ENCODE measurements at regions not wholly inside any gene's neighbourhood (a gene's known extent, or its start where the extent isn't known, plus 50 kb on each side); places are given as distances from the start of the nearest gene placed in this dataset.

DNA sequence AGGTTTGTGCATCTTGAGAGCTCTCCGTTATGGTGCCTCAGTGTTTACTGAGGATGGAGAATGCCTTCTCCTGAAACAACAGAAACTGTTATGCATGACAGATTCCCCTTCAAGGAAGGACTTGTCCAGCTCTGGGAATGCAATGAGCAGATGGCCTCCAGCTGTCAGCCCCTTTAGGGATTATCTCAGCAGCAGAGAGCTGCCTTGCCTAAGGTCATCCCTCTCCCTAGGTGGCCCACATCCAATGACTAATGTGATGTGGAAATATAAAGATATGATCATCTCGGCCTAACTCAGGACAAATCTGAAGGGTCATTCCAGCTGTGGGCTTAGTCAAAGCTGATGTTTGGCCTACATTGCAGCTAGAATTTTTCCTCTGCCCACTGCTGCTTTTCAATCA, 214.3 kb upstream of the N4BP1 start:
- no peak for DNase-seq (ENCODE audit: low spot score)
- TF ChIP-seq, protein P1, sequence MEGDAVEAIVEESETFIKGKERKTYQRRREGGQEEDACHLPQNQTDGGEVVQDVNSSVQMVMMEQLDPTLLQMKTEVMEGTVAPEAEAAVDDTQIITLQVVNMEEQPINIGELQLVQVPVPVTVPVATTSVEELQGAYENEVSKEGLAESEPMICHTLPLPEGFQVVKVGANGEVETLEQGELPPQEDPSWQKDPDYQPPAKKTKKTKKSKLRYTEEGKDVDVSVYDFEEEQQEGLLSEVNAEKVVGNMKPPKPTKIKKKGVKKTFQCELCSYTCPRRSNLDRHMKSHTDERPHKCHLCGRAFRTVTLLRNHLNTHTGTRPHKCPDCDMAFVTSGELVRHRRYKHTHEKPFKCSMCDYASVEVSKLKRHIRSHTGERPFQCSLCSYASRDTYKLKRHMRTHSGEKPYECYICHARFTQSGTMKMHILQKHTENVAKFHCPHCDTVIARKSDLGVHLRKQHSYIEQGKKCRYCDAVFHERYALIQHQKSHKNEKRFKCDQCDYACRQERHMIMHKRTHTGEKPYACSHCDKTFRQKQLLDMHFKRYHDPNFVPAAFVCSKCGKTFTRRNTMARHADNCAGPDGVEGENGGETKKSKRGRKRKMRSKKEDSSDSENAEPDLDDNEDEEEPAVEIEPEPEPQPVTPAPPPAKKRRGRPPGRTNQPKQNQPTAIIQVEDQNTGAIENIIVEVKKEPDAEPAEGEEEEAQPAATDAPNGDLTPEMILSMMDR (IDR thresholded peaks at IDR 0.05; ENCODE audit: extremely low read depth, missing control alignments) = no peak

DNA sequence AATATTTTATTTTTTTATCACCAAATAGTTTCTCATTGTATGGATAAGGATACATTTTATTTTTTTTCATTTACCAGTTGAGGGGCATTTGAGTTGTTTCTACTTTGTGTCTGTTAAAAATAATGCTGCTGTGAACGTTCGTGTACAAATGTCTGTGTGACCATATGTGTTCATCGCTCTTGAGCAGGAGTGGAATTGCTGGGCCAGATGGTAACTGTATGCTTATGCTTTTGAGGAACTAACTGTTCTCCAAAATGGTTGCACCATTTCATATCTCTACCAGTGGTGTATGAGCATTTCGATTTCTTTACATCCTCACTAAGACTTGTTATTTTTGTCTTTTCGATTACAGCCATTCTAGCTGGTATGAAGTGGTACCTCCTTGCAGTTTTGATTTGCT, 212.5 kb upstream of the N4BP1 start:
- TF ChIP-seq, protein P1 (IDR thresholded peaks at IDR 0.05; ENCODE audit: extremely low read depth, missing control alignments) = no peak
- no peak for DNase-seq (ENCODE audit: low spot score)

DNA sequence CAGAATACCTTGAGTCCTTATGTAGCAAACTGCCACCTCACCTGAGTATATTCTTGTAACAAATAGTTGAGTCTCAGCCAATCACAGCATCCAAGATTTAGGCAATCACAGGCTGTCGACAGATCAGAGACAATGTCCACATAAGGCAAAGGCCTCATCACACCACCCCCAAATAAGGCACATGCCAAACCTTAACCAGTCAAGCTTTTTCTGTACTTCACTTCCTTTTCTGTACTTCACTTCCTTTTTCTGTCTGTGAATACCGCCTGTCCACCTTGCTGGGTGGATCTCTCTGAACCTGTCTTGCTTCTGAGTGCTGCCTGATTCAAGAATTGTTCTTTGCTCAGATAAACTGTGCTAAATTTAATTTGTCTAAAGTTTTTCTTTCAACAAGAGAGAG, 210.4 kb upstream of the N4BP1 start:
- TF ChIP-seq, protein P1 (IDR thresholded peaks at IDR 0.05; ENCODE audit: extremely low read depth, missing control alignments) = no peak
- no peak for DNase-seq (ENCODE audit: low spot score)

DNA sequence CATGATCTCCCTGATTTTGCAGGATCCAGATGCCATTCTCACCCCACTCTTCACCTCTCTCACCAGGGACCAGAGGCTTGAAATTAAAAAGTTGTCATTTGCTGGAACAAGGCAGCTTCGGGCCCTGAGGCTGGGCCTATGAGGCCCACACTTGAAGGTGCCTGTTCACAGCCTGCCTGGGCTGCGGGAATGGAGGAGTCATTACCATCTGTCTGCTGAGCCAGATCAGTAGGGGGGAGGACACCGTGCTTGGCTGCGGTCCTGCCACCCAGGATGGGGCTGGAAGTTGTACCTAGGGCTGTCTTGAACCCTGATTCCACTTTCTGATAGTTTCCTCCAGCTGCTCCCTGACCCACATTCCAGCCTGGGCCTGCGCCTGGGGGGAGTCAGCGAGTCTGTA, 208.3 kb upstream of the N4BP1 start:
- TF ChIP-seq, protein P1 (IDR thresholded peaks at IDR 0.05; ENCODE audit: extremely low read depth, missing control alignments) = no peak
- DNase-seq (ENCODE audit: low spot score) = no peak

DNA sequence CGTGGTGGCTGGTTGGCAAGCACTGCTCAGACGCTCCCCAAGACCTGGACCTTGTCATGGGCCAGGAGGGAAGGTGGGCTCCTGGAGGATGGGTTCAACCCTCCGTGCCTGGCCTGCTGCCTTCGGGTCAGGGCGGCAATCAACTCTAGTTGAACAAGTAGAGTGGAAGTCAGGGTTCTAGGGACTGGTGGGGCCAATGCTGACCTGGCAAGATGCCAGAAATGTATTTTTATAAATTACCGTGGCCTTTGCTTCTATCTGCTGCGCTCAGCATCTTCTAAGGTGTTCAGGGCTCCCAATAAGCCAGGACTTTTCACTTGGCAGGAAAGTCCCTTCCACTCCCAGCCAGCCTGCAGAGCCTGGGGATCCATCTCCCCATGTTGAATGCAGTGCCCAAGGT, 207.1 kb upstream of the N4BP1 start:
- TF ChIP-seq, protein P1 (IDR thresholded peaks at IDR 0.05; ENCODE audit: extremely low read depth, missing control alignments) = no peak
- DNase-seq (ENCODE audit: low spot score) = no peak

DNA sequence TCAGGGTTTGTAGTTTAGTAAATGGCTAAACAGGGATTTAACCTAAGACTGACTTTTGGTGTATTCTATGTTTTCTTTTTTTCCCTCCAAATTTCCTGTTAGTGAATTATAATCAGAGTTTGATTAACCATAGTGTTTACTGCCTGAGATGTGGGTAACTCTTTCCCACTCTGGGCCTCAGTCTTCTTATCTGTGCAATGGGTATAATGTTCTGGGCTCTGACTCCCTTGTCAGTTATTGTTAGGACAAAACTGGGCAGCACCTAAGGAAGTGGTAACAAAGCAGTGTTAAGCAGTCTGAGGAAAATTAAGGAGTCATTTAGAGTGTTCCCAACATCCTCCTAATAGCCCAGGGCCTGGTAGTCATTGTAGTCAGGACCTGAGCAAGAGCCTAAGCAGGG, 206.4 kb upstream of the N4BP1 start:
- TF ChIP-seq, protein P1 (IDR thresholded peaks at IDR 0.05; ENCODE audit: extremely low read depth, missing control alignments) = no peak
- DNase-seq (ENCODE audit: low spot score) = no peak

DNA sequence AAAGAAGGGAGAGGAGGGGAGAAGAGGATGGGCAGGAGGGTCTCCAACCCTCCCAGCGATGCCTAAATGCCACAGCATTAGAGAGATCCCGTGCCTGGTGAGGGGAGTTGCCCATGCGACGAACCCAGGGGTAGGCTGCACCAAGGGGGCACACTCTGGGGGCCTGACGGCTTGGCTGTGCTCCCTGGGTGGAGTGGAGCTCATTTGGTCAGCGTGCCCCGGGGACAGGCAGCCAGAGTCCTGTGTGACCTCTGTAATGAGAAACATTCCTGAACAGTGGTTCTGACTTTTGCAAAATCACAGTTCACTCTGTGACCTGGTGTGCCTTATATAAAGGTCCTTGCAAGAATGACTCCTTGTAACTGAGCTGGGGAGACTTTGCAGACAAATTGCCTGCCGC, 205.0 kb upstream of the N4BP1 start:
- TF ChIP-seq, protein P1 (IDR thresholded peaks at IDR 0.05; ENCODE audit: extremely low read depth, missing control alignments) = no peak

More for the DNA sequence above, 205.0 kb upstream of the N4BP1 start:
- DNase-seq (ENCODE audit: low spot score) = no peak
